SK-N-SH (cell line): ENCODE measurements at regions not wholly inside any gene's neighbourhood (a gene's known extent, or its start where the extent isn't known, plus 50 kb on each side); places are given as distances from the start of the nearest gene placed in this dataset.

Source experiments
- CTCF ChIA-PET: fragments of 300-600, 350-600 bp; formaldehyde crosslinking; extraction: SDS; loops from one replicate; lab custom pipeline; 2021; lab: Yijun Ruan, JAX
- POLR2A ChIA-PET: fragments of 350-600 bp; sonication (Branson Sonifier 250); formaldehyde crosslinking; extraction: SDS; loops from one replicate; lab custom pipeline; 2020; ENCODE audit warnings: antibody characterized with exemption, inconsistent platforms; lab: Yijun Ruan, JAX
- DNase-seq: peaks from one replicate; pipeline ENCODE4 v3.0.0; 2012
- H2AFZ ChIP-seq: fragments of 200-600 bp; sonication (generic); 2 replicates; pipeline ENCODE4 v1.8.1; 2016; ENCODE audit warnings: antibody characterized with exemption, mild to moderate bottlenecking, low read depth
- H3F3A ChIP-seq: fragments of 200-600 bp; sonication (generic); replicated peaks from 2 replicates; pipeline ENCODE3; 2016; ENCODE audit warnings: antibody characterized with exemption, mild to moderate bottlenecking; ENCODE audit not compliant: insufficient read depth
- H3K27ac ChIP-seq, 2 experiments: fragments of 200-500 bp in 1 of 2; fragments of 200-600 bp in 1 of 2; sonication (Bioruptor generic) in 1 of 2; sonication (generic), shearing (Covaris generic) in 1 of 2; 2 replicates each; pipeline versions ENCODE4 v1.5.1 to v1.6.1; 2014 to 2016; ENCODE audit warnings: low read depth in 2 of 2, inconsistent platforms in 1 of 2, low read length in 1 of 2, mild to moderate bottlenecking in 1 of 2, mixed read lengths in 1 of 2
- H3K27me3 ChIP-seq: fragments of 200-600 bp; sonication (generic), shearing (Covaris generic); 2 replicates; pipeline ENCODE4 v1.6.1; 2016; ENCODE audit warnings: mixed run types; ENCODE audit not compliant: insufficient read depth
- H3K36me3 ChIP-seq, 2 experiments: fragments of 200-500 bp in 1 of 2; fragments of 200-600 bp in 1 of 2; sonication (Bioruptor generic) in 1 of 2; sonication (generic) in 1 of 2; replicated peaks in 1 of 2; 2 replicates each; pipeline versions ENCODE3 to v1.5.1; 2014 to 2016; ENCODE audit warnings: low read length in 1 of 2, mild to moderate bottlenecking in 1 of 2; ENCODE audit not compliant: insufficient read depth in 2 of 2, control insufficient read depth in 1 of 2
- H3K4me1 ChIP-seq, 2 experiments: fragments of 200-500 bp in 1 of 2; fragments of 200-600 bp in 1 of 2; sonication (Bioruptor generic) in 1 of 2; sonication (generic), shearing (Covaris generic) in 1 of 2; 2 replicates each; pipeline versions ENCODE4 v1.5.1 to v1.6.1; 2014 to 2016; ENCODE audit warnings: low read depth in 1 of 2, low read length in 1 of 2, mixed run types in 1 of 2; ENCODE audit not compliant: insufficient read depth in 2 of 2, control insufficient read depth in 1 of 2
- H3K4me2 ChIP-seq: fragments of 200-600 bp; sonication (generic), shearing (Covaris generic); 2 replicates; pipeline ENCODE4 v1.6.1; 2017; ENCODE audit warnings: mixed run types
- H3K4me3 ChIP-seq, 2 experiments: fragments of 200-500 bp in 1 of 2; fragments of 200-600 bp in 1 of 2; sonication (Bioruptor generic) in 1 of 2; sonication (generic), shearing (Covaris generic) in 1 of 2; 2 replicates each; pipeline versions ENCODE4 v1.5.1 to v1.8.1; 2014 to 2016; ENCODE audit warnings: low read depth in 2 of 2, inconsistent platforms in 1 of 2, low read length in 1 of 2, mild to moderate bottlenecking in 1 of 2, mixed read lengths in 1 of 2, moderate library complexity in 1 of 2
- H3K79me2 ChIP-seq: fragments of 200-600 bp; sonication (generic); 2 replicates; pipeline ENCODE4 v1.8.1; 2017; ENCODE audit warnings: mild to moderate bottlenecking; ENCODE audit not compliant: insufficient read depth
- H3K9ac ChIP-seq: fragments of 200-600 bp; sonication (generic); 2 replicates; pipeline ENCODE4 v1.6.1; 2017; ENCODE audit warnings: mixed run types
- H3K9me2 ChIP-seq: fragments of 200-600 bp; sonication (generic); 2 replicates; pipeline ENCODE4 v1.6.1; 2017; ENCODE audit warnings: mixed run types
- H3K9me3 ChIP-seq: fragments of 200-600 bp; sonication (generic); 2 replicates; pipeline ENCODE4 v1.6.1; 2017; ENCODE audit warnings: mixed run types, mild to moderate bottlenecking, moderate library complexity
- H4K20me1 ChIP-seq: fragments of 200-600 bp; sonication (generic); 2 replicates; pipeline ENCODE4 v1.6.1; 2017; ENCODE audit warnings: mild to moderate bottlenecking, mixed run types; ENCODE audit not compliant: insufficient read depth
- ELF1 ChIP-seq: IDR thresholded peaks from 2 replicates; pipeline ENCODE4 v1.4.0; 2012
- EP300 ChIP-seq, 2 experiments: IDR thresholded peaks; 2 replicates each; pipeline versions ENCODE4 v1.4.0 to v1.6.1; 2012; ENCODE audit warnings: borderline replicate concordance in 1 of 2, low read depth in 1 of 2, low read length in 1 of 2
- EZH2phosphoT487 ChIP-seq: fragments of 200-600 bp; sonication (generic); IDR thresholded peaks from 2 replicates; pipeline ENCODE4 v1.6.1; 2017; ENCODE audit warnings: low read depth, mixed run types, mild to moderate bottlenecking, antibody characterized with exemption, moderate library complexity, borderline replicate concordance
- FOXJ3 ChIP-seq: sonication (generic); formaldehyde crosslinking; IDR thresholded peaks from 2 replicates; pipeline ENCODE4 v1.5.1; 2020; ENCODE audit warnings: mild to moderate bottlenecking, missing genetic modification reagents
- FOXM1 ChIP-seq: IDR thresholded peaks from 2 replicates; pipeline ENCODE4 v1.4.0; 2012; ENCODE audit warnings: low read depth, mild to moderate bottlenecking
- GABPA ChIP-seq: IDR thresholded peaks from 2 replicates; pipeline ENCODE4 v1.4.0; 2012; ENCODE audit warnings: low read depth, mild to moderate bottlenecking
- GATA2 ChIP-seq: sonication (generic); formaldehyde crosslinking; IDR thresholded peaks from 2 replicates; pipeline ENCODE4 v1.5.0; 2020; ENCODE audit warnings: mild to moderate bottlenecking, missing genetic modification reagents
- MEF2A ChIP-seq: IDR thresholded peaks from 2 replicates; pipeline ENCODE4 v1.4.0; 2012; ENCODE audit warnings: low read depth, borderline replicate concordance
- NRF1 ChIP-seq: IDR thresholded peaks from 2 replicates; pipeline ENCODE4 v1.6.1; 2012; ENCODE audit warnings: low read depth, mild to moderate bottlenecking, low read length
- POLR2AphosphoS5 ChIP-seq: IDR thresholded peaks from 2 replicates; pipeline ENCODE4 v1.6.1; 2012; ENCODE audit warnings: low read depth, low read length
- RAD21 ChIP-seq: IDR thresholded peaks from 2 replicates; pipeline ENCODE4 v1.6.1; 2012; ENCODE audit warnings: mild to moderate bottlenecking, low read length
- RCOR1 ChIP-seq: fragments of 150-350 bp; IDR thresholded peaks from 2 replicates; pipeline ENCODE4 v1.6.1; 2017; ENCODE audit warnings: antibody characterized with exemption, low read length
- RFX5 ChIP-seq: IDR thresholded peaks from 2 replicates; pipeline ENCODE4 v1.6.1; 2012; ENCODE audit warnings: mild to moderate bottlenecking, improper control_type of control experiment, low read length
- RXRA ChIP-seq: IDR thresholded peaks from 2 replicates; pipeline ENCODE4 v1.4.0; 2012; ENCODE audit warnings: low read depth, mild to moderate bottlenecking, borderline replicate concordance
- SIN3A ChIP-seq: IDR thresholded peaks from 2 replicates; pipeline ENCODE4 v1.6.1; 2012; ENCODE audit warnings: low read depth, mild to moderate bottlenecking, low read length, moderate library complexity, borderline replicate concordance
- SMC3 ChIP-seq: IDR thresholded peaks from 2 replicates; pipeline ENCODE4 v1.6.1; 2012; ENCODE audit warnings: low read depth, low read length, improper control_type of control experiment
- TAF1 ChIP-seq: IDR thresholded peaks from 2 replicates; pipeline ENCODE4 v1.6.1; 2012; ENCODE audit warnings: low read depth, mild to moderate bottlenecking, low read length, moderate library complexity, borderline replicate concordance
- TEAD4 ChIP-seq: IDR thresholded peaks from 2 replicates; pipeline ENCODE4 v1.4.0; 2012; ENCODE audit warnings: mild to moderate bottlenecking, borderline replicate concordance; ENCODE audit not compliant: insufficient read depth
- WGBS: methylation state at CpG from one replicate; pipeline ENCODE4 v1.1.6; 2017; ENCODE audit warnings: low lambda C conversion rate; 5-methylcytosine and 5-hydroxymethylcytosine counted together
- TF ChIP-seq, protein P1 (sequence below): fragments of 200-600 bp; sonication (generic); IDR thresholded peaks from 2 replicates; pipeline ENCODE4 v1.6.1; 2017; ENCODE audit warnings: antibody characterized with exemption, mild to moderate bottlenecking, moderate library complexity
- TF ChIP-seq, protein P2 (sequence below): IDR thresholded peaks from 2 replicates; pipeline ENCODE4 v1.4.0; 2012; ENCODE audit warnings: low read depth
- TF ChIP-seq, protein P3 (sequence below): IDR thresholded peaks from 2 replicates; pipeline ENCODE4 v1.4.0; 2012; ENCODE audit warnings: low read depth, borderline replicate concordance
- TF ChIP-seq, protein P4 (sequence below): fragments of 150-350 bp; IDR thresholded peaks from 2 replicates; pipeline ENCODE4 v1.6.1; 2017; ENCODE audit warnings: antibody characterized with exemption, low read length, low read depth, borderline replicate concordance
- TF ChIP-seq, protein P5 (sequence below): fragments of 150-350 bp; IDR thresholded peaks from 2 replicates; pipeline ENCODE4 v1.6.1; 2016; ENCODE audit warnings: mild to moderate bottlenecking, low read depth, low read length
- TF ChIP-seq, protein P6 (sequence below): IDR thresholded peaks from 2 replicates; pipeline ENCODE4 v1.6.1; 2012; ENCODE audit warnings: mild to moderate bottlenecking, low read depth, low read length, moderate library complexity

DNA sequence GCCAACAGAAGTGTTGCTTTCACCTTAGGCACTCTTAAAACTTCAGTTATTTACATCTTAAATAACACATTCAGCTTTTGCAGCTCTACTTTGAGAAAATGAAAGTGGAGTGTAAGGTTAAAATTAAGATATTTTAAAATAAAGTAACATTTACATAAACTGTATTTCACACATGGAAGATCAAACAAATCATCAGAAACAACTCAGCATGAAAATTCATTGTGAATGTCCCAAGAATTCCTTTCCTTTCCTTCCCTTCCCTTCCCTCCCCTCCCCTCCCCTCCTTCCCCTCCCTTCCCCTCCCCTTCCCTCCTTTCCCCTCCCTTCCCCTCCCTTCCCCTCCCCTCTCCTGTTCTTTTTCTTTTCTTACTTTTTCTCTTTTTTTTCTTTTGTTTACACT lies 238.0 kb upstream of the DOK6 start (continued):
- TF ChIP-seq, protein P1, sequence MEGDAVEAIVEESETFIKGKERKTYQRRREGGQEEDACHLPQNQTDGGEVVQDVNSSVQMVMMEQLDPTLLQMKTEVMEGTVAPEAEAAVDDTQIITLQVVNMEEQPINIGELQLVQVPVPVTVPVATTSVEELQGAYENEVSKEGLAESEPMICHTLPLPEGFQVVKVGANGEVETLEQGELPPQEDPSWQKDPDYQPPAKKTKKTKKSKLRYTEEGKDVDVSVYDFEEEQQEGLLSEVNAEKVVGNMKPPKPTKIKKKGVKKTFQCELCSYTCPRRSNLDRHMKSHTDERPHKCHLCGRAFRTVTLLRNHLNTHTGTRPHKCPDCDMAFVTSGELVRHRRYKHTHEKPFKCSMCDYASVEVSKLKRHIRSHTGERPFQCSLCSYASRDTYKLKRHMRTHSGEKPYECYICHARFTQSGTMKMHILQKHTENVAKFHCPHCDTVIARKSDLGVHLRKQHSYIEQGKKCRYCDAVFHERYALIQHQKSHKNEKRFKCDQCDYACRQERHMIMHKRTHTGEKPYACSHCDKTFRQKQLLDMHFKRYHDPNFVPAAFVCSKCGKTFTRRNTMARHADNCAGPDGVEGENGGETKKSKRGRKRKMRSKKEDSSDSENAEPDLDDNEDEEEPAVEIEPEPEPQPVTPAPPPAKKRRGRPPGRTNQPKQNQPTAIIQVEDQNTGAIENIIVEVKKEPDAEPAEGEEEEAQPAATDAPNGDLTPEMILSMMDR = no peak
- TF ChIP-seq TAF1 (no peak), RFX5 (no peak), SIN3A (no peak), RCOR1 (no peak), RAD21 (no peak), GABPA (no peak), RXRA (no peak), ELF1 (no peak), FOXJ3 (CRISPR knock-in tag) (no peak)
- TF ChIP-seq, all 33 proteins: peak for 0

DNA sequence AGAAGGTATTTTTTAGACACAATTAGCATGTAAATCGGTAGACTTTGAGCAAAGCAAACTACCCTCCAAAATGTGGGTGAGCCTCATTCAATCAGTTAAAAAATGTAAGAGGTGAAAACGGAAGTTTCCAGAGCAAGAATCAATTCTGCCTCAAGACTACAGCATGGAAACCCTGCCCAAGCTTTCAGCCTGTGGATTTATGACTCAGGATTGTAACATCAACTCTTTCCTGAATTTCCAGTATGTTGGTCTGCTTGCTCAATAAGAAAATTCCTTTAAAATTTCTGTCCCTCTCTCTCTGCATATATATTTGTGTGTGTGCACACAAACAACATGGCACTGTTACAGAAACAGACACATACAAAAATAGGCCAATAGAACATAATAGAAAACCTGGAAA lies 228.6 kb upstream of the DOK6 start:
- 67% methylated on average over 2 of the region's 2 CpGs for WGBS
- TF ChIP-seq GATA2 = no peak
- TF ChIP-seq MEF2A = no peak
- TF ChIP-seq ELF1 = no peak
- no peak for TF ChIP-seq POLR2AphosphoS5
- no peak for TF ChIP-seq EP300 (IDR thresholded peaks at IDR 0.05; ENCODE audit: borderline replicate concordance in 1 of 2, low read depth in 1 of 2, low read length in 1 of 2)
- TF ChIP-seq, protein P2, sequence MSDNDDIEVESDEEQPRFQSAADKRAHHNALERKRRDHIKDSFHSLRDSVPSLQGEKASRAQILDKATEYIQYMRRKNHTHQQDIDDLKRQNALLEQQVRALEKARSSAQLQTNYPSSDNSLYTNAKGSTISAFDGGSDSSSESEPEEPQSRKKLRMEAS = no peak
- TF ChIP-seq, protein P3, sequence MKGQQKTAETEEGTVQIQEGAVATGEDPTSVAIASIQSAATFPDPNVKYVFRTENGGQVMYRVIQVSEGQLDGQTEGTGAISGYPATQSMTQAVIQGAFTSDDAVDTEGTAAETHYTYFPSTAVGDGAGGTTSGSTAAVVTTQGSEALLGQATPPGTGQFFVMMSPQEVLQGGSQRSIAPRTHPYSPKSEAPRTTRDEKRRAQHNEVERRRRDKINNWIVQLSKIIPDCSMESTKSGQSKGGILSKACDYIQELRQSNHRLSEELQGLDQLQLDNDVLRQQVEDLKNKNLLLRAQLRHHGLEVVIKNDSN = no peak
- TF ChIP-seq RFX5 = no peak
- no peak for TF ChIP-seq GABPA
- TF ChIP-seq TEAD4 = no peak
- TF ChIP-seq FOXM1 = no peak
- no peak for TF ChIP-seq NRF1
- TF ChIP-seq, protein P4, sequence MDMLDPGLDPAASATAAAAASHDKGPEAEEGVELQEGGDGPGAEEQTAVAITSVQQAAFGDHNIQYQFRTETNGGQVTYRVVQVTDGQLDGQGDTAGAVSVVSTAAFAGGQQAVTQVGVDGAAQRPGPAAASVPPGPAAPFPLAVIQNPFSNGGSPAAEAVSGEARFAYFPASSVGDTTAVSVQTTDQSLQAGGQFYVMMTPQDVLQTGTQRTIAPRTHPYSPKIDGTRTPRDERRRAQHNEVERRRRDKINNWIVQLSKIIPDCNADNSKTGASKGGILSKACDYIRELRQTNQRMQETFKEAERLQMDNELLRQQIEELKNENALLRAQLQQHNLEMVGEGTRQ = no peak
- TF ChIP-seq, protein P5, sequence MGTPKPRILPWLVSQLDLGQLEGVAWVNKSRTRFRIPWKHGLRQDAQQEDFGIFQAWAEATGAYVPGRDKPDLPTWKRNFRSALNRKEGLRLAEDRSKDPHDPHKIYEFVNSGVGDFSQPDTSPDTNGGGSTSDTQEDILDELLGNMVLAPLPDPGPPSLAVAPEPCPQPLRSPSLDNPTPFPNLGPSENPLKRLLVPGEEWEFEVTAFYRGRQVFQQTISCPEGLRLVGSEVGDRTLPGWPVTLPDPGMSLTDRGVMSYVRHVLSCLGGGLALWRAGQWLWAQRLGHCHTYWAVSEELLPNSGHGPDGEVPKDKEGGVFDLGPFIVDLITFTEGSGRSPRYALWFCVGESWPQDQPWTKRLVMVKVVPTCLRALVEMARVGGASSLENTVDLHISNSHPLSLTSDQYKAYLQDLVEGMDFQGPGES = no peak
- TF ChIP-seq SMC3 = no peak
- TF ChIP-seq, protein P6, sequence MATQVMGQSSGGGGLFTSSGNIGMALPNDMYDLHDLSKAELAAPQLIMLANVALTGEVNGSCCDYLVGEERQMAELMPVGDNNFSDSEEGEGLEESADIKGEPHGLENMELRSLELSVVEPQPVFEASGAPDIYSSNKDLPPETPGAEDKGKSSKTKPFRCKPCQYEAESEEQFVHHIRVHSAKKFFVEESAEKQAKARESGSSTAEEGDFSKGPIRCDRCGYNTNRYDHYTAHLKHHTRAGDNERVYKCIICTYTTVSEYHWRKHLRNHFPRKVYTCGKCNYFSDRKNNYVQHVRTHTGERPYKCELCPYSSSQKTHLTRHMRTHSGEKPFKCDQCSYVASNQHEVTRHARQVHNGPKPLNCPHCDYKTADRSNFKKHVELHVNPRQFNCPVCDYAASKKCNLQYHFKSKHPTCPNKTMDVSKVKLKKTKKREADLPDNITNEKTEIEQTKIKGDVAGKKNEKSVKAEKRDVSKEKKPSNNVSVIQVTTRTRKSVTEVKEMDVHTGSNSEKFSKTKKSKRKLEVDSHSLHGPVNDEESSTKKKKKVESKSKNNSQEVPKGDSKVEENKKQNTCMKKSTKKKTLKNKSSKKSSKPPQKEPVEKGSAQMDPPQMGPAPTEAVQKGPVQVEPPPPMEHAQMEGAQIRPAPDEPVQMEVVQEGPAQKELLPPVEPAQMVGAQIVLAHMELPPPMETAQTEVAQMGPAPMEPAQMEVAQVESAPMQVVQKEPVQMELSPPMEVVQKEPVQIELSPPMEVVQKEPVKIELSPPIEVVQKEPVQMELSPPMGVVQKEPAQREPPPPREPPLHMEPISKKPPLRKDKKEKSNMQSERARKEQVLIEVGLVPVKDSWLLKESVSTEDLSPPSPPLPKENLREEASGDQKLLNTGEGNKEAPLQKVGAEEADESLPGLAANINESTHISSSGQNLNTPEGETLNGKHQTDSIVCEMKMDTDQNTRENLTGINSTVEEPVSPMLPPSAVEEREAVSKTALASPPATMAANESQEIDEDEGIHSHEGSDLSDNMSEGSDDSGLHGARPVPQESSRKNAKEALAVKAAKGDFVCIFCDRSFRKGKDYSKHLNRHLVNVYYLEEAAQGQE = no peak
- no peak for TF ChIP-seq EZH2phosphoT487
- Histone ChIP-seq H3K27me3 (no peaks in the 10 kb centered on the region), H3K4me2 (no peak overlapping the region), H3F3A (no peaks in the 10 kb centered on the region), H3K9me2 (no peaks in the 10 kb centered on the region), H3K36me3 (no peaks in the 10 kb centered on the region), H3K4me3 (no peak overlapping the region), H3K27ac (no peak overlapping the region), H4K20me1 (no peaks in the 10 kb centered on the region), H3K9ac (no peak overlapping the region), H3K4me1 (no peaks in the 10 kb centered on the region), H3K79me2 (no peaks in the 10 kb centered on the region), H3K9me3 (no peaks in the 10 kb centered on the region; the same call in 1 of the 2 replicates), H2AFZ (no peak overlapping the region)
- POLR2A ChIA-PET = no interaction called here
- DNase-seq = no peak
- CTCF ChIA-PET = no interaction called here
